ENCODE measurements at regions not wholly inside any gene's neighbourhood (a gene's known extent, or its start where the extent isn't known, plus 50 kb on each side); places are given as distances from the start of the nearest gene placed in this dataset.
A peak's percentile ranks its signal among the peaks of the same experiment; 100 is the strongest.
"Not testable (repeated sequence)": the region's sequence is repeated elsewhere in the genome, so short reads cannot be mapped to it uniquely, and the experiment has no call there.

DNA sequence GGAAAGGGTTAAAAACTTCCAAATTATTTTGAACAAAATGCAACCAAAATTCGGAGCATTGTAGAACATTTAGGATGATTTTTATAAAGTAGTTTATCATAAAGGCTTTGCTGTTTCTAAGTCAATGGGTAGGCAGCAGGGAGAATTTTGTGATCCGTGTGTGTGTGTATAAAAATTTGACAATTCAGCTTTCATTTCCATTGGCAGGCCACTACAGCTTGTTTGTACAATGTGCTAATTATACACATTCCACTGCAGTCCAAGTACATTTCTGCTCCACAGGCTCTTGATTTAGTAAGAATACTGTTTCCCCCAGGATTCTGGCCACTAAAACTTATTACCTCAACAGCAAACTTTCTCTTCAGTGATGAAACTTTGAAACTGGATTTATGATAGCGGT, 71.8 kb upstream of the LTBP1 start:
- ATAC-seq (ENCODE audit: insufficient read depth, low FRiP score) (no peak), DNase-seq (peak in 1 of 3 donors; percentile 48)
- H3K4me3 ChIP-seq = no peak overlapping the region
- H3K36me3 ChIP-seq (ENCODE audit: control insufficient read depth in 4 of 4, insufficient read depth in 4 of 4, low read length in 4 of 4) = no peaks in the 10 kb centered on the region
- no peak overlapping the region for H3K27ac ChIP-seq (ENCODE audit: low read depth in 1 of 2, low read length in 1 of 2)
- 64 to 78% methylated on average over 3 of the region's 3 CpGs for whole genome bisulfite sequencing, 2 donors
- no peaks in the 10 kb centered on the region for H3K9me3 ChIP-seq (ENCODE audit: control insufficient read depth in 4 of 4, insufficient read depth in 3 of 4, low read length in 3 of 4)
- no peaks in the 10 kb centered on the region for H3K27me3 ChIP-seq (ENCODE audit: control insufficient read depth in 3 of 3, insufficient read depth in 3 of 3, low read length in 2 of 3)
- TF ChIP-seq CTCF (IDR thresholded peaks at IDR 0.05; ENCODE audit: control extremely low read depth, extremely low read depth) = no peak
- peaks cover 0 to 15% (median 3%) of the 10 kb centered on the region in 5 donors for H3K4me1 ChIP-seq (ENCODE audit: control insufficient read depth in 5 of 5, insufficient read depth in 5 of 5, low read length in 5 of 5)
- no peak overlapping the region for H3K9ac ChIP-seq (ENCODE audit: insufficient read depth in 1 of 2, low read length in 2 of 2)

DNA sequence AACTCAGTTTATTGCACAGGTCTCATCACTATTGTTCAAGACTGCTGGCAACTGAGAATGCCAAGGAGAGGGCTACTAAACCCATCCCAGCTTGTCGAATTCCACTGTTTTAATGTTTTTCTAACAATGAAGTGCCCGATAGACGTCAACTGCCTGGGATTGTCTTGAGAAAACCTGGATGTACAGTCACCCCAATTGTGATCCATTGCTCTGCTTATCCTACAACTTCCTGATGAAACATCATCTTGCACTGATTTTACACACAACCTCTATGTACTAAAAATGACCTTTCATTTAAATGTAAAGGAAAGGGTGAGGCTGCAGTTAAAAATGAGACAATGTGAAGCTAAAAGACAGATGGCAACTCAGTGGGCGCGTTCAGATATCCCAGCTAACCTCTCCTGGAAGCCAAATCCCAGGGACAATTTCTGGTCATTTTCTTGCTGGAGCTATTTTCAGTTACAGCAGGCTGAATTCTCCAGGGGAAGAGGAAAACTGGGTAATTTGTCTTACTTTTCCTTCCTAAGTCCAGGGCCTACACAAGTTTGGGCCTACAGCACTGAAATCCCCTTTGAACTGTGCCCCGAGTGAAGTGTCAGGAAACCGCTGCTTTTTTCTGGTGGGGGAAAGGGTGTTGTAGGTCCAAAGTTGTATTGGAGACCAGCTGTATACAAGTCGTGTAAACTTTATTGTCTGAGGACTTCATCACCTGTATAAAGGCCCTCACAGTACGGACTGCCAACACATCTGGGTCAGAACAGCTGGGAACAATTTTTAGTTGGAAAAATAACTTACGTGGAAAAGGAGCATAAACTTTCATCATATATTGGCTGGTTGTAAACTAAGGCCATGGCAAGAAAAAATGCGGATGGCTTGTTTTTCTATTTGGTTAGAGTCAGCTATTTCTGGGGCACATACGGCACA, 68.9 kb upstream of the LTBP1 start:
- DNase-seq (peak in 1 of 3 donors; percentile 23), ATAC-seq (ENCODE audit: insufficient read depth, low FRiP score) (no peak)
- no peak for TF ChIP-seq CTCF (IDR thresholded peaks at IDR 0.05; ENCODE audit: control extremely low read depth, extremely low read depth)
- no peak overlapping the region for H3K4me3 ChIP-seq
- no peaks in the 10 kb centered on the region for H3K27me3 ChIP-seq (ENCODE audit: control insufficient read depth in 3 of 3, insufficient read depth in 3 of 3, low read length in 2 of 3)
- H3K9ac ChIP-seq (ENCODE audit: insufficient read depth in 1 of 2, low read length in 2 of 2) = no peak overlapping the region
- H3K9me3 ChIP-seq (ENCODE audit: control insufficient read depth in 4 of 4, insufficient read depth in 3 of 4, low read length in 3 of 4) = no peaks in the 10 kb centered on the region
- H3K27ac ChIP-seq (ENCODE audit: low read depth in 1 of 2, low read length in 1 of 2) = peak overlapping the region in 1 of 2 donors; percentile 14
- H3K36me3 ChIP-seq (ENCODE audit: control insufficient read depth in 4 of 4, insufficient read depth in 4 of 4, low read length in 4 of 4) = no peaks in the 10 kb centered on the region
- peaks cover 0 to 15% (median 3%) of the 10 kb centered on the region in 5 donors for H3K4me1 ChIP-seq (ENCODE audit: control insufficient read depth in 5 of 5, insufficient read depth in 5 of 5, low read length in 5 of 5)
- WGBS, 2 donors = 82 to 89% methylated on average over 12 of the region's 12 CpGs

GRCh38 chr2:32879943-32880342, 66.8 kb upstream of the LTBP1 start:
- H3K9ac ChIP-seq (ENCODE audit: insufficient read depth in 1 of 2, low read length in 2 of 2) = not testable (repeated sequence)

More at GRCh38 chr2:32879943-32880342, 66.8 kb upstream of the LTBP1 start:
- H3K27me3 ChIP-seq (ENCODE audit: control insufficient read depth in 3 of 3, insufficient read depth in 3 of 3, low read length in 2 of 3); ATAC-seq (ENCODE audit: insufficient read depth, low FRiP score); DNase-seq; H3K9me3 ChIP-seq (ENCODE audit: control insufficient read depth in 4 of 4, insufficient read depth in 3 of 4, low read length in 3 of 4); H3K27ac ChIP-seq (ENCODE audit: low read depth in 1 of 2, low read length in 1 of 2); H3K36me3 ChIP-seq (ENCODE audit: control insufficient read depth in 4 of 4, insufficient read depth in 4 of 4, low read length in 4 of 4); H3K4me3 ChIP-seq: not testable (repeated sequence)
- 95 to 96% methylated on average over 7 of the region's 7 CpGs for WGBS, 2 donors
- H3K4me1 ChIP-seq (ENCODE audit: control insufficient read depth in 5 of 5, insufficient read depth in 5 of 5, low read length in 5 of 5) = peaks cover 0 to 15% (median under 1%) of the 10 kb centered on the region in 5 donors

Data from lung (tissue), 11 donors.